ENCODE measurements at regions not wholly inside any gene's neighbourhood (a gene's known extent, or its start where the extent isn't known, plus 50 kb on each side); places are given as distances from the start of the nearest gene placed in this dataset.

- DNase-seq (ENCODE audit: low spot score) = no peak
- no peak overlapping the region for H2AFZ ChIP-seq (ENCODE audit: low read length)
- CTCF ChIA-PET (ENCODE audit: low intra/inter-chr PET ratio, low total read pairs) = no interaction called here
- no peak overlapping the region for H3K9ac ChIP-seq (ENCODE audit: insufficient read depth, low read depth, low read length)
- no peaks in the 10 kb centered on the region for H3K4me1 ChIP-seq (ENCODE audit: insufficient read depth, low read length)
- TF ChIP-seq, protein P1, sequence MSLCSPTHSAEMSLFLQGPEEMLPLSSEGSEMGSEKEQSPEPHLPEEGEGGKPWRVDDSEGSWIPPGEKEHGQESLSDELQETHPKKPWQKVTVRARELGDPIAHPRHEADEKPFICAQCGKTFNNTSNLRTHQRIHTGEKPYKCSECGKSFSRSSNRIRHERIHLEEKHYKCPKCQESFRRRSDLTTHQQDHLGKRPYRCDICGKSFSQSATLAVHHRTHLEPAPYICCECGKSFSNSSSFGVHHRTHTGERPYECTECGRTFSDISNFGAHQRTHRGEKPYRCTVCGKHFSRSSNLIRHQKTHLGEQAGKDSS (CRISPR knock-in tag; IDR thresholded peaks at IDR 0.05; ENCODE audit: borderline replicate concordance, low read depth) = no peak
- no peak for TF ChIP-seq MBNL3 (CRISPR knock-in tag; conservative IDR thresholded peaks at IDR 0.05)
- no peak for TF ChIP-seq NFIB (CRISPR knock-in tag; IDR thresholded peaks at IDR 0.05; ENCODE audit: borderline replicate concordance)
- TF ChIP-seq ZNF260 (CRISPR knock-in tag; IDR thresholded peaks at IDR 0.05; ENCODE audit: borderline replicate concordance, low read depth) = no peak
- no peak for TF ChIP-seq ZMYM4 (CRISPR knock-in tag; IDR thresholded peaks at IDR 0.05)
- no peak for TF ChIP-seq KDM3A (CRISPR knock-in tag; IDR thresholded peaks at IDR 0.05; ENCODE audit: low read depth)
- no peak for TF ChIP-seq REL (CRISPR knock-in tag; conservative IDR thresholded peaks at IDR 0.05)
- no peak for TF ChIP-seq ZMAT5 (CRISPR knock-in tag; IDR thresholded peaks at IDR 0.05; ENCODE audit: borderline replicate concordance, low read depth)
- in situ Hi-C loops (cut with HindIII; ENCODE audit: extremely low pct_ligation_motif_present, low pct_unique_long_range_greater_than_20kb) = no loop called here
- no peak overlapping the region for H3K27ac ChIP-seq (ENCODE audit: extremely low read length, insufficient read depth, low read length)
- H3K4me2 ChIP-seq (ENCODE audit: low read depth, low read length) = no peak overlapping the region
- H3K36me3 ChIP-seq (replicated peaks in 1 of 2; ENCODE audit: control insufficient read depth in 1 of 2, insufficient read depth in 2 of 2, low read length in 2 of 2) = no peaks in the 10 kb centered on the region
- H3K79me2 ChIP-seq (ENCODE audit: insufficient read depth, low read length) = no peaks in the 10 kb centered on the region
- POLR2A ChIA-PET = no interaction called here
- no peaks in the 10 kb centered on the region for H4K20me1 ChIP-seq (ENCODE audit: insufficient read depth, low read length)
- no peak overlapping the region for H3K4me3 ChIP-seq (replicated peaks in 1 of 3; ENCODE audit: insufficient read depth in 1 of 3, low read depth in 2 of 3, low read length in 3 of 3)
- ATAC-seq = no peak
- no peaks in the 10 kb centered on the region for H3K27me3 ChIP-seq (ENCODE audit: control insufficient read depth in 1 of 2, insufficient read depth in 2 of 2, low read length in 2 of 2)
- no peaks in the 10 kb centered on the region for H3K9me3 ChIP-seq (ENCODE audit: low read length)
- intact Hi-C loops (cut with micrococcal nuclease; ENCODE audit: unreplicated experiment) = no loop called here
- BruUV-seq (replicated peaks) = no TSS peak
- FAIRE-seq = no peak
Observed at GRCh38 chr11:92829671-92830070, 139.8 kb upstream of the MTNR1B start.
